Fibroblast of skin of left biceps (primary cell): ENCODE measurements at regions not wholly inside any gene's neighbourhood (a gene's known extent, or its start where the extent isn't known, plus 50 kb on each side); places are given as distances from the start of the nearest gene placed in this dataset.
A peak's percentile ranks its signal among the peaks of the same experiment; 100 is the strongest.

ENCODE experiments used
- DNase-seq, 2 experiments: peaks; one replicate each; pipeline ENCODE4 v3.0.0-alpha.2; 2013; ENCODE audit warnings: low read depth in 2 of 2

- no peak for DNase-seq
Measured at GRCh38 chr6:80550281-80550680, 443.8 kb downstream of the BCKDHB start.

- peak; percentile 81 for DNase-seq
Measured at GRCh38 chr6:80548532-80548931, 442.1 kb downstream of the BCKDHB start.

GRCh38 chr6:80547827-80548226 is 441.4 kb downstream of the BCKDHB start:
- peak; percentile 77 to 83 for DNase-seq

GRCh38 chr6:80544976-80545722 is 438.7 kb downstream of the BCKDHB start:
- no peak for DNase-seq

GRCh38 chr6:80544555-80544954 is 438.1 kb downstream of the BCKDHB start:
- DNase-seq, result no peak

GRCh38 chr6:80543598-80544222 is 437.2 kb downstream of the BCKDHB start:
- DNase-seq, result no peak

- no peak for DNase-seq
Measured at GRCh38 chr6:80543151-80543550, 436.7 kb downstream of the BCKDHB start.

GRCh38 chr6:80541886-80542285 is 435.4 kb downstream of the BCKDHB start:
- no peak for DNase-seq

GRCh38 chr6:80541181-80541580 is 434.7 kb downstream of the BCKDHB start:
- DNase-seq, result peak; percentile 74 to 83

GRCh38 chr6:80540700-80541099 is 434.2 kb downstream of the BCKDHB start:
- DNase-seq, result no peak

GRCh38 chr6:80537118-80537972 is 430.9 kb downstream of the BCKDHB start:
- DNase-seq, result no peak

GRCh38 chr6:80535914-80536565 is 429.6 kb downstream of the BCKDHB start:
- no peak for DNase-seq

- DNase-seq, result peak; percentile 56 to 63
Measured at GRCh38 chr6:80531681-80532619, 425.5 kb downstream of the BCKDHB start.

DNA sequence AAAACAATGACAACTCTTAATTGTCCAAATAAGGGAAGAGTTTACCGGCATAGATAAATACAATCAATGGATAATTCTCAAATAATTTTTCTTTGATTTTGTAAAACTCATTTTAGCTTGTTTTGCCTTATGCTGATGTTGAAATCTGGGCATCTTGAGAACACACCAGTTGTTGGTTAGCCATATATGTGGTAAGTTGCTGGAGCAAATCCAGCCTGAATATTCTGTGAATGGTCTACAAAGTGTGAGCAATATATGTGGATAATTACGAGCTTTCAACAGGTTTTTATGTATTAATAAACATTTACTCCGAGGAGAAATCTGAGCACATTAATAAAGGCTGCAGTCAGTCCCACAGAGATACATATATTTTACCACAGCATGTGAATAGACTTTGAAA is 423.6 kb downstream of the BCKDHB start:
- DNase-seq, result peak; percentile 51 to 61

DNA sequence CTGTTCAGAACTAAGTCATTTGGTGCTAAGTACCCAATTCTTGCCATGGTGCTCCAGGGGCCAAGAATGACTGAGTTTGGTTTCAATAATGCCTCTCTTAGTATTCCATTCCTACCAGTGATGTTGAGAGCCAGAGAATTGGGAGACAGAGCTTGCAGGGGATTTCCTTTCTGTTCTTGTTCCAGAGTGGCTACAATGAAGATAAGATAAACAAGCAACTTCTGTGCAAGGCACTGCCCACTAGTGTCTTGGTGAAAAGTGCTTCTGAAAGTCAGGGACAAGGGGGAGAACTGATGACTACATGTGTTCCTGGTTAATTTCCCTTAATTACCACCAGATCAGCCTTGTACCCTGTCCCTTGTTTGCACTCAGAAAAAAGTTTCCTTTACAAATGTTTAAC is 421.6 kb downstream of the BCKDHB start:
- no peak for DNase-seq

- no peak for DNase-seq
Measured at GRCh38 chr6:80527552-80528052, 421.1 kb downstream of the BCKDHB start.

- no peak for DNase-seq
Measured at GRCh38 chr6:80523531-80523997, 417.1 kb downstream of the BCKDHB start.

- peak; percentile 35 to 44 for DNase-seq
Measured at GRCh38 chr6:80523010-80523409, 416.5 kb downstream of the BCKDHB start.

- no peak for DNase-seq
Measured at GRCh38 chr6:80522576-80522975, 416.1 kb downstream of the BCKDHB start.

GRCh38 chr6:80519811-80520594 is 413.5 kb downstream of the BCKDHB start:
- peak; percentile 81 to 87 for DNase-seq
